ENCODE measurements at regions not wholly inside any gene's neighbourhood (a gene's known extent, or its start where the extent isn't known, plus 50 kb on each side); places are given as distances from the start of the nearest gene placed in this dataset.

- no peak for DNase-seq
Observed at GRCh38 chr9:81250041-81250440, 439.3 kb downstream of the TLE1 start.

GRCh38 chr9:81245254-81245956, 443.9 kb downstream of the TLE1 start:
- no peak for DNase-seq

- no peak for DNase-seq
Observed at GRCh38 chr9:81244631-81245030, 444.7 kb downstream of the TLE1 start.

- no peak for DNase-seq
Observed at GRCh38 chr9:81242866-81243265, 446.5 kb downstream of the TLE1 start.

DNA sequence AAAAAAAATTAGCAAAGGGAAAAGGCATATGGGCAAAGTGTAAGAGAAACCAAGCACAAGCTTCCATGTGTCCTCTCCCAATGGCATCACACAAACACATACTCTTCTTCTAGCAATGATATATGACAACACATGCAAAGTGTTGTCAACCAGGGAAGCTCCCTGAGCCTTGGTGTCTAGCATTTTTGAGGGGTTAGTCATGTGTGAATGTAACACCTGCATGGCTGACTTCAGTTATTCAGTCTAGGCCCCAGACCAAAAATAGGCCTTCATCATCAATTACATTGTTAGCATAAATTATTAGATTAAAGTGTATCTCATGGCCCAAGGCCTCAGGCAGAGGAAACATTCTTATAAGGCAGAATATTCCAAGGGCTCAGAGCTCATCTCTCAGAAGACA, 450.0 kb downstream of the TLE1 start:
- DNase-seq = no peak

DNA sequence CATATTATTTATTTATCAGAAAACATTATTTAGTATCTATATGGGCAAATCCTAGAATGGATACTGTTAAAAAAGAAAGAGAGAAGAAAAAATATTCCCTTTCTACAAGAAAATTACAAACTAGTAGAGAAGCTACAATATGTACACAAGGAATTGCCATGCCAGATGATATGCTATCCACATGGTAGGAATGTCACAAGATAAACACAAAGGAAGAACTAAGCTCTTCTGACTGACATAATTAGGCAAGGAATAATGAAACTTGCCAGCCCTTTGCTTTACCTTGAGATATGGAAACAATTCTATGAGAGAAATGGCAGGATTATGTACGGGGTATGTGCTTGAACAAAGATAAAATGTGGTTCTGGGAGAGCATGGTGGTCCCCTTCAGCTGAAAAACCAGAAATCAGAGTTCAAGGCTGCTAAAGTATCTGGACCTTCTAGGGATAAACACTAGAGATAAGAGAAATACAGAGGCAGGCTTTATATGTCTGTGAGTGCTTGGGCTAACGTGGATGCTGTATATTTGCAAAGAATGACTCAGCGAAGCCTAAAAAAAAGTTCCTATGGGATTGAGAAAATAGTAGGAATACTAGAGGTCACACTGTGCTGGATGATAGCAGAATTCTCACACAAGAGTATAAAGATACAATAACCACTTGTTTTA, 451.6 kb downstream of the TLE1 start:
- no peak for DNase-seq

DNA sequence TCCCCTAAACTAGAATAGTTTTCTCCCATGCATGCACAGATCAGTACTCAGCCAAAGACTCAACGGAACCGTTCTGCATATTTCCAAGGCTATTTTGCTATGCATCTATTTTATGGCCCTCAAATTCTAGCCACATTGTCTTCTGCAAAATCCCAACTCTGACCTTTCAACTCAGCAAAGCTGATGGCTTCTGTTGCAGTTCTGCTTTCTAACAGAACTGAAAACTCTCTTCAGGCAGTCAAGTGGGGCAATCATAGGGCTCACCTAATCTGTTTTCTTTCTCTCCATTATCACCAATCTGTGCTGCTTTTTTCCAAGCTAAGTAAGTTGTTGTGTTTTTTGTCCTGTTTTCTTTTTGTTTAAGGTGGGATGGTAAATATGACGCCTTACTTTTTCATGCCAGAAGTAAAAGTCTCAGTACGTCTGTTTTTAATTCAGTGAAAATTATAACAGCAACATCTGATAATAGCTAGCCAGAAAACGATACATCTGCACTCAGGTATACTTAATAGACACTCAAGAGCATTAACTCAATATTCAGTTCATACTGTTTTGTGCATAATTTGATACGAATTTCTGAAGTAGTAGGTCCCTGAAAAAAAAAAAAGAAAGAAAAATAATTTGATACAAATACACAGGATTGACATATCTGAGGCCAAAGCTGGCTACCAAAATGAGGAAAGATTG, 454.3 kb downstream of the TLE1 start:
- DNase-seq = no peak

DNA sequence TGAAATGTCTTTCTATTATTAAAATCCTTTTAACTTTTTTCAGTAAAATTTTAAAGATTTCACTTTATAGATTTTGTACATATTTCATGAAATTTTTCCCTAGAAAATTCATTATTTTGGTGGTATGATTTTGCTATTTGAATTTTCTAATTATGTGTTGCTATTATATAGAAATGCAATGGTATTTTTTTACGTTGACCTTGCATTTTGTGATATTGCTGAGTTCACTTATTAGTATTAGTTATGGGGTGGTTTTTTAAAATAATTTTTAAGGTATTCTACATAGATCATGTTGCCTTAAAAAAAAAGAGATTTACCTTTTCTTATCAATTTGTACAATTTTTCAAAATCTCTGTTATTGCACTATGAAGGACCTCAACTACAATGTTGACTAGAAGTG, 458.3 kb downstream of the TLE1 start:
- no peak for DNase-seq

DNA sequence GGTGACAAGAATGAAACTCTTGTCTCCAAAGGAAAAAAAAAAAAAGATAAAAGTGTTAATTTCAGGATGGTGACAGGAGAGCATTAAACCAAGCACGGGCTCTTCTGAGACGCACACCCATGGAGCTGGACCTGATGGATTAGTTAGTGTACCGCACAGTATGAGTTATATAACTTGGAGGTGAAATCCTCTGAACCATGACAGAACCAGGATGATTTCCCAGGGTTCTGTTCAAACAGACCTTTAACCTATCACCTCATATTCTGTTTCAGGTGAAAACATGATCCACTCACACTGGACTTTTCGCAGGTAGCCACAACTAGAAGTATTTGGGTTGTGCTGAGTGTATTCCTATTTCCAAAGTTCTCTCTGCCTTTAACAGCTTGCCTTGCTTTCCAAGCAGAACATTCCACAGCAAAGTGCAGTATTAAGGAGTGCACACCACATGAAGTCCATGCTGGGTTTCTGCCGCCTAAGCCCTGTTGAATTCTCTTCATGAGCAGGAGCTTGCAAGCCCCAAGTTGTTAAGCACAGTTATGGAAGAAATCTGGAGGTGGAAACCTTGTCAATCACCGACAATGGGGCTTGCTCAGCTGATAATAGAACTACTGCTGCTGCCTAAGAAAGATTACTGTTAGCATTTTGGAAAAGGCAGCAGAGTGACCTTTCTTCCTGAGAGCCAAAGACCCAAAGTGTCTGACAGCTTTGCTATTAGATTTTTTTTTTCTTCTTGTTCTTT, 461.7 kb downstream of the TLE1 start:
- no peak for DNase-seq

DNA sequence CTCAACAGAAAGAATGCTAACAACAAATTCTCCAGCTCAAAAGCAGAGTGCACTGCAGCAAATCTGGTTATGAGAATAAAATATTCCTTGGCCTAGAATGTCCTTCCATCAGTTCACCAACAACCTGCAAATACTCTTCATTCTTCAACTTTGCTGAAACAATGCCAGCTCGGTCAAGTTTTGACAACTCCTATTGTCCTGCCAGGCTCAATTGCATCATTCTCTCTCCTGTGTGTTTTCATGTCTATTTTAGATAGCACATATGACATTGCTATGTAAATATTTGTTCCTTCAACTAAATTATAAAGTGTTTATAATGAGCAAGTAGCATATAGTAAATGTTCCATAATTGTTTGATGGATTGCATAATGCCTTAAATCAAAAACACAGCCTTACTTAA, 463.8 kb downstream of the TLE1 start:
- DNase-seq = no peak

GRCh38 chr9:81224166-81225081, 464.9 kb downstream of the TLE1 start:
- no peak for DNase-seq

DNA sequence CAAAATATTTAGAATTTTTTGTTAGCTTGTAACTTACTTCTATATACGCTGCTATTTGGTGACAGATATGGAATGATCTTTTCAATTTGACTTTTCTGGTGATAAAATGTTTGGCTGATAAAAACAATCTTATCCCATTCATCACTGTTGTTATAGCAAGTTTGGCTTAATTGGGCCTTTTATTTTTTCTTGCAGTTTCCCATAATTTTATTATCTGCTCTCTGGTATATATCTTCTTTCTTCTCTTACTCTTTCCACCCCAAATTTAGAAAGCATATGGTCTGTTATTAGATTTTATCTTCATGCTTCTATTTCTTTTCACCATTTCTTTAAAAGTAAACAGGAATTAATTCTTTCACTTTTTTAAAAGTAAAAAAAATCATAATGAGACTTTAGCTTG, 474.4 kb downstream of the TLE1 start:
- no peak for DNase-seq

GRCh38 chr9:81213456-81213855, 475.9 kb downstream of the TLE1 start:
- DNase-seq = no peak

- DNase-seq = no peak
Observed at GRCh38 chr9:81211741-81212140, 477.6 kb downstream of the TLE1 start.

- DNase-seq = no peak
Observed at GRCh38 chr9:81207651-81208050, 481.7 kb downstream of the TLE1 start.

DNA sequence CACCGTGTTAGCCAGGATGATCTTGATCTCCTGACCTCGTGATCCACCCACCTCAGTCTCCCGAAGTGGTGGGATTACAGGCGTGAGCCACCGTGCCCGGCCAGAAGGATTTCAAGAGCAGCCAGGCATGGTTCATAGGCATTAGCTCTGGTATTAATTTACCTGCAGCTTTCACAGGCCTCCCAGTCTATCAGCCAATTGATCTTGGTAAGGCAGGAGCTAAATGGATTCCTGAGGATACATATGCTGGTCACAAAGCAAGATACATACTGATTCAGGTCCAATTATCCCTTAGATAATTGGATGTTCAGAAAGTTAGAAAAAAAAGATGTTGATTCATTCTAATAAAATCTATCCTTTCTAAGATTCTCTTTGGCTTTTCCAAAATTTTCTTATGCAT, 487.1 kb downstream of the TLE1 start:
- no peak for DNase-seq

GRCh38 chr9:81195206-81195605, 494.1 kb downstream of the TLE1 start:
- DNase-seq = no peak

DNA sequence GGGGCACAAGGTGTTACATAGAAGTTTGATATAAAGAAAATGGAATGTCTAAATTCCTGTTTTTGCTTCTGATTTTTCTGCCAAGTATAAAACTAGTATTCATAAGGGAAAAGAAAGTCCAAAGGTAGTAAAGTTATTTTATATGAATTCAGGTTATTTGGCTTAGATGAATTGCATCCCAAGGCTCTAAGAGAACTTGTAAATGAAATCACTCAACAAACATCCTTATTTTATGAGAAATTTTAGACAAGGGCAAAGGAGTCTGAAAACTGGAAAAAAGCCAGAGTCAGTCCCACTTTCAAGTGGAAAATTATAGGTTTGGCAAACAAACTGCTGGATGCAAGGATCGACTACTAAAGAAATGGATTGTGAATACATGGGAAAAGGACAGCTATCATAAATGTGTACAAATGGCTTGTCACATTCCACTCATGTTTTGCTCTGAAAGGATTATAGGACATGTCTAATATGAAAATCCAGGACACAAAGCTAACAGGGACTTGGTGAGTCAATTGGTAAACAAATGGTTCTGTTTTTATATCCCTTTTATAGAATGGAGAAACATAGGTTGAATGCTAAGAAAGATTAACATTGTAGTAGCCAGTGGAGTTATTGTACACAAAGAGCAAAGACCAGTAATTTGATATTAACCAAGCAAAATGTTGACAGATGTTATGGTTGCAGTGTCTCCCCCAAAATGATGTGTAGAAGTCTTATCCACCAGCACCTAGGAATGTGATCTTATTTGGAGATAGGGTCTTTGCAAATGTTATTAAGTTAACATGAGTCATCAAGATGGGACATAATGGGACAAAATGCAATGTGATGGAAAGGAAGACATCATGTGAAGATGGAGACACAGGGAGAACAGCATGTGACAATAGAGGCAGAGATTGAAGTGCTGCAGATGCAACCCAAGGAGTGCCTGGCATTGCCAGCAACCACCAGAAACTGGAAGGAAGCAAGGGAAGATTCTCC, 495.7 kb downstream of the TLE1 start:
- DNase-seq = peak; percentile 27

DNA sequence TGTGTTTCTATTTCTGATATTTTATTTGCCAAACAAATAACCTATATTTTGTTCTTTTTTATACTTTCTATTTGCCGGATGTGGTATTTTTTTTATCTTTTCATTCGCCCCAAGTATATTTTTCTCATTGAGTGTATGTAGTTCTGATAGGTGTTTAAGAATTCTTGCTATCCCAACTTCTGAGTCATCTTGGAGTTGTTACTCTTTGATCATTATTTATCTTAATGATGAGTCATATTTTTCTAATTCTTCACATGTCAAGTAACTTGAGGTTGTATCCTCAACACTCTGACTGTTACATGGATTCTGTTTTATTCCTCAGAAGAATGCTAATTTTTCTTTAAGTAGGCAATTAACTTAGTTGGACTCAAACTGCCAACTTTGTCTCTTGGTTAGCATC, 498.1 kb downstream of the TLE1 start:
- no peak for DNase-seq

DNA sequence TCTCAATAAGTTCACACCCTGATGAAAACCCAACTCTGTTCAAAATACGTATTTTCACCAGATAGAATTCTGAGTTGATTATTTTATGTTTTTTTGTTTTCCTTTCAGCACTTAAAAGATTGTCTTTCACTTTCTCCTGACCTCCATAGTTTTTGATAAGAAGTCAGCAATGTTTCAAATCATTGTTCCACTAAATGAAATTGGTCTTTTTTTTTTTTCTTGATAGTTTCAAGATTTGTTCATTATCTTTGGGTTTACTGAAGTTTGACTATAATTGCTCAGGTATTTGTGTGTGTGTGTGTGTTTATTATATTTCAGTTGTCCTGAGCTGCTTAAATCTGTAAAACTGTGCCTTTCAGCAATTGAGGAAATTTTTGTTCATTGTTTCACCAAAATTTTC, 498.7 kb downstream of the TLE1 start:
- DNase-seq = no peak

- DNase-seq = peak; percentile 75
Observed at GRCh38 chr9:81183761-81184160, 505.6 kb downstream of the TLE1 start.

All from fibroblast of skin of back (primary cell).